ENCODE measurements at regions not wholly inside any gene's neighbourhood (a gene's known extent, or its start where the extent isn't known, plus 50 kb on each side); places are given as distances from the start of the nearest gene placed in this dataset.

GRCh38 chr20:61191096-61191495 lies 61.0 kb upstream of the CDH4 start:
- TF ChIP-seq, protein P1, sequence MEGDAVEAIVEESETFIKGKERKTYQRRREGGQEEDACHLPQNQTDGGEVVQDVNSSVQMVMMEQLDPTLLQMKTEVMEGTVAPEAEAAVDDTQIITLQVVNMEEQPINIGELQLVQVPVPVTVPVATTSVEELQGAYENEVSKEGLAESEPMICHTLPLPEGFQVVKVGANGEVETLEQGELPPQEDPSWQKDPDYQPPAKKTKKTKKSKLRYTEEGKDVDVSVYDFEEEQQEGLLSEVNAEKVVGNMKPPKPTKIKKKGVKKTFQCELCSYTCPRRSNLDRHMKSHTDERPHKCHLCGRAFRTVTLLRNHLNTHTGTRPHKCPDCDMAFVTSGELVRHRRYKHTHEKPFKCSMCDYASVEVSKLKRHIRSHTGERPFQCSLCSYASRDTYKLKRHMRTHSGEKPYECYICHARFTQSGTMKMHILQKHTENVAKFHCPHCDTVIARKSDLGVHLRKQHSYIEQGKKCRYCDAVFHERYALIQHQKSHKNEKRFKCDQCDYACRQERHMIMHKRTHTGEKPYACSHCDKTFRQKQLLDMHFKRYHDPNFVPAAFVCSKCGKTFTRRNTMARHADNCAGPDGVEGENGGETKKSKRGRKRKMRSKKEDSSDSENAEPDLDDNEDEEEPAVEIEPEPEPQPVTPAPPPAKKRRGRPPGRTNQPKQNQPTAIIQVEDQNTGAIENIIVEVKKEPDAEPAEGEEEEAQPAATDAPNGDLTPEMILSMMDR (IDR thresholded peaks at IDR 0.05; ENCODE audit: insufficient read depth, low read length, poor library complexity, severe bottlenecking), result no peak
- no peak for TF ChIP-seq EZH2phosphoT487 (conservative IDR thresholded peaks at IDR 0.05; ENCODE audit: low read length)
